HCT116 (cell line): ENCODE measurements at regions not wholly inside any gene's neighbourhood (a gene's known extent, or its start where the extent isn't known, plus 50 kb on each side); places are given as distances from the start of the nearest gene placed in this dataset.

Experiments
- ATAC-seq: fragments of 200-7000 bp; cut with Tn5 transposase; 2 replicates; pipeline ENCODE4 v1.9.1; 2020; ENCODE audit warnings: mild to moderate bottlenecking, moderate library complexity
- BruUV-seq: library from RNA; stranded (reverse); fragments of 400-500 nt; replicated peaks from 2 replicates; lab custom pipeline; 2021; lab: Mats Ljungman, UMichigan
- CTCF ChIA-PET: fragments of 300-600 bp; sonication (Branson Sonifier 250); formaldehyde crosslinking; loops from one replicate; lab custom pipeline; 2021; ENCODE audit warnings: antibody characterized with exemption; lab: Charles Lee
- POLR2A ChIA-PET: fragments of 300-600, 350-600 bp; sonication (Branson Sonifier 250); formaldehyde crosslinking; loops from one replicate; lab custom pipeline; 2021; ENCODE audit warnings: antibody characterized with exemption; lab: Charles Lee
- RAD21 ChIA-PET, 2 experiments: fragments of 300-600 bp; sonication (Branson Sonifier 250); formaldehyde crosslinking; loops; one replicate each; lab custom pipeline; 2023; ENCODE audit warnings: low total read pairs in 2 of 2; ENCODE audit not compliant: uncharacterized antibody in 2 of 2, unreplicated experiment in 2 of 2, low non-redundant PET in 1 of 2; lab: Charles Lee
- DNase-seq: peaks from one replicate; pipeline ENCODE4 v3.0.0-alpha.2; 2010; ENCODE audit warnings: low read depth, low spot score
- H2AFZ ChIP-seq: fragments of 200-600 bp; shearing (Covaris generic), sonication (generic); 2 replicates; pipeline ENCODE4 v1.6.1; 2017; ENCODE audit warnings: low read depth, mixed run types, mixed read lengths, antibody characterized with exemption, low read length; ENCODE audit not compliant: poor library complexity, severe bottlenecking
- H3K27ac ChIP-seq: 2 replicates; pipeline ENCODE4 v1.5.1; 2012; ENCODE audit warnings: low read depth, low read length
- H3K27me3 ChIP-seq: fragments of 200-600 bp; sonication (generic); 2 replicates; pipeline ENCODE4 v1.6.1; 2016; ENCODE audit warnings: mixed run types, low read length, mixed read lengths; ENCODE audit not compliant: insufficient read depth
- H3K36me3 ChIP-seq, 2 experiments: fragments of 200-500 bp in 1 of 2; fragments of 200-600 bp in 1 of 2; sonication (Bioruptor generic) in 1 of 2; sonication (generic) in 1 of 2; 2 replicates each; pipeline versions ENCODE4 v1.5.1 to v1.6.1; 2014 to 2016; ENCODE audit warnings: low read length in 2 of 2, inconsistent platforms in 1 of 2, mixed read lengths in 1 of 2, mixed run types in 1 of 2; ENCODE audit not compliant: insufficient read depth in 2 of 2, control insufficient read depth in 1 of 2
- H3K4me1 ChIP-seq, 2 experiments: fragments of 200-600 bp in 1 of 2; sonication (generic) in 1 of 2; 2 replicates each; pipeline versions ENCODE4 v1.5.1 to v1.6.1; 2012 to 2017; ENCODE audit warnings: low read length in 2 of 2, inconsistent platforms in 1 of 2, mild to moderate bottlenecking in 1 of 2, mixed read lengths in 1 of 2, mixed run types in 1 of 2, moderate library complexity in 1 of 2; ENCODE audit not compliant: insufficient read depth in 2 of 2, control insufficient read depth in 1 of 2
- H3K4me2 ChIP-seq: fragments of 200-600 bp; sonication (generic); 2 replicates; pipeline ENCODE4 v1.6.1; 2017; ENCODE audit warnings: mixed run types, low read length, mixed read lengths
- H3K4me3 ChIP-seq, 2 experiments: fragments of 200-600 bp in 1 of 2; sonication (generic) in 1 of 2; replicated peaks in 1 of 2; 2 replicates each; pipeline ENCODE4 v1.5.1; 2011 to 2016; ENCODE audit warnings: low read length in 2 of 2, control low read depth in 1 of 2, low read depth in 1 of 2, mild to moderate bottlenecking in 1 of 2, mixed read lengths in 1 of 2, mixed run types in 1 of 2
- H3K79me2 ChIP-seq: fragments of 200-600 bp; sonication (generic); 2 replicates; pipeline ENCODE4 v1.6.1; 2017; ENCODE audit warnings: mild to moderate bottlenecking, mixed run types, low read length, moderate library complexity, mixed read lengths; ENCODE audit not compliant: insufficient read depth
- H3K9ac ChIP-seq: fragments of 200-600 bp; sonication (generic); 2 replicates; pipeline ENCODE4 v1.6.1; 2016; ENCODE audit warnings: low read length, mixed read lengths
- H3K9me2 ChIP-seq: fragments of 200-600 bp; sonication (generic), shearing (Covaris generic); 2 replicates; pipeline ENCODE4 v1.6.1; 2017; ENCODE audit warnings: mixed run types, mild to moderate bottlenecking, moderate library complexity; ENCODE audit not compliant: insufficient read depth
- H3K9me3 ChIP-seq, 2 experiments: fragments of 200-500 bp in 1 of 2; fragments of 200-600 bp in 1 of 2; sonication (Bioruptor generic) in 1 of 2; sonication (generic) in 1 of 2; 2 replicates each; pipeline ENCODE4 v1.6.1; 2014 to 2017; ENCODE audit warnings: low read length in 2 of 2, mixed read lengths in 2 of 2, inconsistent platforms in 1 of 2, low read depth in 1 of 2, mild to moderate bottlenecking in 1 of 2, mixed run types in 1 of 2, moderate library complexity in 1 of 2; ENCODE audit not compliant: control insufficient read depth in 1 of 2, insufficient read depth in 1 of 2
- H4K20me1 ChIP-seq: fragments of 200-600 bp; sonication (generic), shearing (Covaris generic); 2 replicates; pipeline ENCODE4 v1.6.1; 2017; ENCODE audit warnings: mixed run types, mild to moderate bottlenecking, moderate library complexity; ENCODE audit not compliant: insufficient read depth
- CBX3 ChIP-seq: IDR thresholded peaks from 2 replicates; pipeline ENCODE4 v1.6.1; 2012; ENCODE audit warnings: low read depth
- CEBPB ChIP-seq: IDR thresholded peaks from 2 replicates; pipeline ENCODE4 v1.6.1; 2012; ENCODE audit warnings: low read depth
- EGR1 ChIP-seq: IDR thresholded peaks from 2 replicates; pipeline ENCODE4 v1.6.1; 2012; ENCODE audit warnings: low read depth
- MAX ChIP-seq: IDR thresholded peaks from 2 replicates; pipeline ENCODE4 v1.6.1; 2012
- SP1 ChIP-seq: IDR thresholded peaks from 2 replicates; pipeline ENCODE4 v1.6.1; 2012; ENCODE audit warnings: low read depth
- TCF7L2 ChIP-seq: IDR thresholded peaks from 2 replicates; pipeline ENCODE4 v1.7.0; 2011; ENCODE audit warnings: borderline replicate concordance, inconsistent platforms; ENCODE audit not compliant: insufficient read depth, insufficient read length; ENCODE audit errors: extremely low read depth
- YY1 ChIP-seq: IDR thresholded peaks from 2 replicates; pipeline ENCODE4 v1.6.1; 2011; ENCODE audit warnings: low read length, low read depth, moderate library complexity, mild to moderate bottlenecking; ENCODE audit not compliant: insufficient replicate concordance; ENCODE audit errors: extremely low read depth
- intact Hi-C: fragments of 100-400 bp; cut with micrococcal nuclease; formaldehyde crosslinking; loops from 2 replicates; pipeline ENCODE4 v1.10.0; 2022
- TF ChIP-seq, protein P1 (sequence below): IDR thresholded peaks from 2 replicates; pipeline ENCODE4 v1.6.1; 2012; ENCODE audit warnings: low read depth

GRCh38 chr11:115745610-115746512 is 241.6 kb upstream of the CADM1 start:
- no peaks in the 10 kb centered on the region for H3K36me3 ChIP-seq
- no TSS peak for BruUV-seq
- no peaks in the 10 kb centered on the region for H3K27me3 ChIP-seq
- ChIA-PET POLR2A (no interaction called here), CTCF (no interaction called here), RAD21 (no interaction called here)
- no peak for TF ChIP-seq CBX3
- TF ChIP-seq CEBPB, result no peak
- no peak for TF ChIP-seq EGR1
- no peak overlapping the region for H3K27ac ChIP-seq
- ATAC-seq, result no peak
- H2AFZ ChIP-seq, result no peak overlapping the region
- peaks cover 0 to 4% of the 10 kb centered on the region in 2 experiments; a peak in 2 of 4 replicates for H3K9me3 ChIP-seq
- no peak overlapping the region for H3K9ac ChIP-seq
- no peak for DNase-seq
- no peaks in the 10 kb centered on the region for H3K79me2 ChIP-seq
- H3K9me2 ChIP-seq, result no peaks in the 10 kb centered on the region
- intact Hi-C loops, result no loop called here
- no peak overlapping the region for H3K4me2 ChIP-seq
- no peaks in the 10 kb centered on the region for H3K4me1 ChIP-seq
- H3K4me3 ChIP-seq, result no peak overlapping the region
- H4K20me1 ChIP-seq, result no peaks in the 10 kb centered on the region

- DNase-seq (no peak), ATAC-seq (no peak)
- Histone ChIP-seq H3K9me2 (no peaks in the 10 kb centered on the region), H3K4me3 (no peak overlapping the region), H4K20me1 (no peaks in the 10 kb centered on the region), H3K79me2 (no peaks in the 10 kb centered on the region), H3K36me3 (no peaks in the 10 kb centered on the region), H3K4me2 (no peak overlapping the region), H3K4me1 (no peaks in the 10 kb centered on the region), H3K27ac (no peak overlapping the region), H3K27me3 (no peaks in the 10 kb centered on the region), H2AFZ (no peak overlapping the region), H3K9me3 (peaks cover 0 to 4% of the 10 kb centered on the region in 2 experiments; a peak in 2 of 4 replicates), H3K9ac (no peak overlapping the region)
- TF ChIP-seq MAX (no peak), SP1 (no peak), YY1 (no peak), TCF7L2 (no peak)
- TF ChIP-seq, protein P1, sequence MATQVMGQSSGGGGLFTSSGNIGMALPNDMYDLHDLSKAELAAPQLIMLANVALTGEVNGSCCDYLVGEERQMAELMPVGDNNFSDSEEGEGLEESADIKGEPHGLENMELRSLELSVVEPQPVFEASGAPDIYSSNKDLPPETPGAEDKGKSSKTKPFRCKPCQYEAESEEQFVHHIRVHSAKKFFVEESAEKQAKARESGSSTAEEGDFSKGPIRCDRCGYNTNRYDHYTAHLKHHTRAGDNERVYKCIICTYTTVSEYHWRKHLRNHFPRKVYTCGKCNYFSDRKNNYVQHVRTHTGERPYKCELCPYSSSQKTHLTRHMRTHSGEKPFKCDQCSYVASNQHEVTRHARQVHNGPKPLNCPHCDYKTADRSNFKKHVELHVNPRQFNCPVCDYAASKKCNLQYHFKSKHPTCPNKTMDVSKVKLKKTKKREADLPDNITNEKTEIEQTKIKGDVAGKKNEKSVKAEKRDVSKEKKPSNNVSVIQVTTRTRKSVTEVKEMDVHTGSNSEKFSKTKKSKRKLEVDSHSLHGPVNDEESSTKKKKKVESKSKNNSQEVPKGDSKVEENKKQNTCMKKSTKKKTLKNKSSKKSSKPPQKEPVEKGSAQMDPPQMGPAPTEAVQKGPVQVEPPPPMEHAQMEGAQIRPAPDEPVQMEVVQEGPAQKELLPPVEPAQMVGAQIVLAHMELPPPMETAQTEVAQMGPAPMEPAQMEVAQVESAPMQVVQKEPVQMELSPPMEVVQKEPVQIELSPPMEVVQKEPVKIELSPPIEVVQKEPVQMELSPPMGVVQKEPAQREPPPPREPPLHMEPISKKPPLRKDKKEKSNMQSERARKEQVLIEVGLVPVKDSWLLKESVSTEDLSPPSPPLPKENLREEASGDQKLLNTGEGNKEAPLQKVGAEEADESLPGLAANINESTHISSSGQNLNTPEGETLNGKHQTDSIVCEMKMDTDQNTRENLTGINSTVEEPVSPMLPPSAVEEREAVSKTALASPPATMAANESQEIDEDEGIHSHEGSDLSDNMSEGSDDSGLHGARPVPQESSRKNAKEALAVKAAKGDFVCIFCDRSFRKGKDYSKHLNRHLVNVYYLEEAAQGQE, result no peak
- ChIA-PET CTCF (no interaction called here), POLR2A (no interaction called here), RAD21 (no interaction called here)
- no TSS peak for BruUV-seq
- intact Hi-C loops, result no loop called here
Observed at GRCh38 chr11:115745066-115745465, 240.9 kb upstream of the CADM1 start.
